ENCODE measurements at regions not wholly inside any gene's neighbourhood (a gene's known extent, or its start where the extent isn't known, plus 50 kb on each side); places are given as distances from the start of the nearest gene placed in this dataset.

DNA sequence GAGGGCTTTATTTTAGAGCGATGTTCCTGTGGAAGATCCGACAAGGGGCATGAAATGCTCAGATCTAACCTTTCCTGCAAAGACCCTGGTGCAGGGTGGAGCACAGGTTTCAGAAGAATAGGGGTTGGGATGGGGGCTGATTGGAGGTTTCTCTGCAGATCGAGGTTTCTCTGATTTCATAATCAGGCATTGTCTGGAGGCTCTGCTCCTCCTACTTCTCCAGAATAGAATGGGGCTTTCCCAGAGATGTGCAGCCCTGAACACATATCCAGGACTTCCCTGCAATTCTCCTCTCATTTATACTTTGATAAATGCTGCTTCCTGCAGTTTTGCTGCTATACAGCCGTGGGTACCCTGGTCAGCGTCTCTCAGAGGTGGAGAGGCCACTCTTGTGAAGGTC lies 397.6 kb upstream of the BOD1L1 start:
- no peaks in the 10 kb centered on the region for H3K4me1 ChIP-seq
- H3K4me3 ChIP-seq: no peak overlapping the region
- H3K27ac ChIP-seq: no peak overlapping the region
- no peaks in the 10 kb centered on the region for H3K36me3 ChIP-seq
- TF ChIP-seq POLR2AphosphoS5 (IDR thresholded peaks at IDR 0.05) (no peak), POLR2A (IDR thresholded peaks at IDR 0.05) (no peak)
- TF ChIP-seq, protein P1, sequence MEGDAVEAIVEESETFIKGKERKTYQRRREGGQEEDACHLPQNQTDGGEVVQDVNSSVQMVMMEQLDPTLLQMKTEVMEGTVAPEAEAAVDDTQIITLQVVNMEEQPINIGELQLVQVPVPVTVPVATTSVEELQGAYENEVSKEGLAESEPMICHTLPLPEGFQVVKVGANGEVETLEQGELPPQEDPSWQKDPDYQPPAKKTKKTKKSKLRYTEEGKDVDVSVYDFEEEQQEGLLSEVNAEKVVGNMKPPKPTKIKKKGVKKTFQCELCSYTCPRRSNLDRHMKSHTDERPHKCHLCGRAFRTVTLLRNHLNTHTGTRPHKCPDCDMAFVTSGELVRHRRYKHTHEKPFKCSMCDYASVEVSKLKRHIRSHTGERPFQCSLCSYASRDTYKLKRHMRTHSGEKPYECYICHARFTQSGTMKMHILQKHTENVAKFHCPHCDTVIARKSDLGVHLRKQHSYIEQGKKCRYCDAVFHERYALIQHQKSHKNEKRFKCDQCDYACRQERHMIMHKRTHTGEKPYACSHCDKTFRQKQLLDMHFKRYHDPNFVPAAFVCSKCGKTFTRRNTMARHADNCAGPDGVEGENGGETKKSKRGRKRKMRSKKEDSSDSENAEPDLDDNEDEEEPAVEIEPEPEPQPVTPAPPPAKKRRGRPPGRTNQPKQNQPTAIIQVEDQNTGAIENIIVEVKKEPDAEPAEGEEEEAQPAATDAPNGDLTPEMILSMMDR (IDR thresholded peaks at IDR 0.05 in 8 of 11, conservative IDR thresholded peaks at IDR 0.05 in 3 of 11): no peak
- intact Hi-C loops (cut with DNase I; ENCODE audit: low total_unique reads): no loop called here
- DNase-seq: no peak
- H3K27me3 ChIP-seq (replicated peaks in 1 of 7): no peaks in the 10 kb centered on the region
- WGBS, 5 donors: 54 to 70% (median 63%) methylated on average over 5 of the region's 5 CpGs
- H3K9me3 ChIP-seq: no peaks in the 10 kb centered on the region

- no peak overlapping the region for H3K4me3 ChIP-seq
- H3K27me3 ChIP-seq (replicated peaks in 1 of 7): no peaks in the 10 kb centered on the region
- intact Hi-C loops (cut with DNase I; ENCODE audit: low total_unique reads): no loop called here
- WGBS, 5 donors: 85 to 95% (median 94%) methylated on average over 5 of the region's 5 CpGs
- no peaks in the 10 kb centered on the region for H3K4me1 ChIP-seq
- TF ChIP-seq POLR2AphosphoS5 (IDR thresholded peaks at IDR 0.05): no peak
- TF ChIP-seq, protein P1 (IDR thresholded peaks at IDR 0.05 in 8 of 11, conservative IDR thresholded peaks at IDR 0.05 in 3 of 11): no peak
- no peak for TF ChIP-seq POLR2A (IDR thresholded peaks at IDR 0.05)
- H3K36me3 ChIP-seq: no peaks in the 10 kb centered on the region
- no peak overlapping the region for H3K27ac ChIP-seq
- H3K9me3 ChIP-seq: no peaks in the 10 kb centered on the region
- no peak for DNase-seq
These were observed 398.4 kb upstream of the BOD1L1 start for GRCh38 chr4:14025891-14026290.

DNA sequence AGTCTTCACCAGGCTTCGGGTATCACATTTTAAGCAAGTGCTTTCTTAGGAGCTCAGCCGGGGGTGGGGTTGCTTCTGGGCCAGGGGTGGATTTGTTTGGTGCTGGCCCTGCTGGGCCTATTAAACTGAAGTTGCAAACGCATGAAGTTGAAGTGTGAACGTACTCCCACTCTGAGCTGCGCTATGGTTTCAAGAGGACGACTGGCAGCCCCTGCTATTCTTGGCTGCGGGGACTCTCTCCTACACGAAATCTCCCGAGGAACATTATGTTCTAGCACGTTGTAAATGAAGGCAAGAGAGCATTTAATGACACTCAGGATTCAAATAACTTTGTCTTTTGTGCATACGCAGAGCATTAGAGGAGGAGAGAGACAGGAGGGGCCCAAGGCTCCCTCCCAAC lies 401.3 kb upstream of the BOD1L1 start:
- Histone ChIP-seq H3K27ac (no peak overlapping the region), H3K4me1 (no peaks in the 10 kb centered on the region), H3K4me3 (no peak overlapping the region), H3K9me3 (no peaks in the 10 kb centered on the region), H3K27me3 (replicated peaks in 1 of 7) (no peaks in the 10 kb centered on the region), H3K36me3 (no peaks in the 10 kb centered on the region)
- WGBS, 5 donors: 74 to 83% (median 79%) methylated on average over 11 of the region's 11 CpGs
- no peak for TF ChIP-seq POLR2AphosphoS5 (IDR thresholded peaks at IDR 0.05)
- TF ChIP-seq, protein P1 (IDR thresholded peaks at IDR 0.05 in 8 of 11, conservative IDR thresholded peaks at IDR 0.05 in 3 of 11): no peak
- TF ChIP-seq POLR2A (IDR thresholded peaks at IDR 0.05): no peak
- intact Hi-C loops (cut with DNase I; ENCODE audit: low total_unique reads): no loop called here
- DNase-seq: no peak

- no peak overlapping the region for H3K4me3 ChIP-seq
- H3K36me3 ChIP-seq: no peaks in the 10 kb centered on the region
- intact Hi-C loops (cut with DNase I; ENCODE audit: low total_unique reads): no loop called here
- H3K27ac ChIP-seq: no peak overlapping the region
- no peaks in the 10 kb centered on the region for H3K4me1 ChIP-seq
- no peak for DNase-seq
- no peaks in the 10 kb centered on the region for H3K9me3 ChIP-seq
- H3K27me3 ChIP-seq (replicated peaks in 1 of 7): no peaks in the 10 kb centered on the region
- 37 to 43% (median 40%) methylated on average over 2 of the region's 2 CpGs for whole genome bisulfite sequencing, 5 donors
- TF ChIP-seq POLR2AphosphoS5 (IDR thresholded peaks at IDR 0.05) (no peak), POLR2A (IDR thresholded peaks at IDR 0.05) (no peak)
- TF ChIP-seq, protein P1 (IDR thresholded peaks at IDR 0.05 in 8 of 11, conservative IDR thresholded peaks at IDR 0.05 in 3 of 11): no peak
These were observed 407.6 kb upstream of the BOD1L1 start for GRCh38 chr4:14035076-14035475.

Data from spleen (tissue), 11 donors.